DLD1 (cell line): ENCODE measurements at regions not wholly inside any gene's neighbourhood (a gene's known extent, or its start where the extent isn't known, plus 50 kb on each side); places are given as distances from the start of the nearest gene placed in this dataset.

ENCODE experiments used
- in situ Hi-C: cut with HindIII; loops from 2 replicates; pipeline ENCODE4 v1.10.0; 2017; ENCODE audit warnings: low sequenced_read_pairs

GRCh38 chr17:73753751-73754496, 109.7 kb upstream of the SDK2 start:
- in situ Hi-C loops = no loop called here

- in situ Hi-C loops = no loop called here
These were observed 110.7 kb upstream of the SDK2 start for GRCh38 chr17:73754886-73755400.

DNA sequence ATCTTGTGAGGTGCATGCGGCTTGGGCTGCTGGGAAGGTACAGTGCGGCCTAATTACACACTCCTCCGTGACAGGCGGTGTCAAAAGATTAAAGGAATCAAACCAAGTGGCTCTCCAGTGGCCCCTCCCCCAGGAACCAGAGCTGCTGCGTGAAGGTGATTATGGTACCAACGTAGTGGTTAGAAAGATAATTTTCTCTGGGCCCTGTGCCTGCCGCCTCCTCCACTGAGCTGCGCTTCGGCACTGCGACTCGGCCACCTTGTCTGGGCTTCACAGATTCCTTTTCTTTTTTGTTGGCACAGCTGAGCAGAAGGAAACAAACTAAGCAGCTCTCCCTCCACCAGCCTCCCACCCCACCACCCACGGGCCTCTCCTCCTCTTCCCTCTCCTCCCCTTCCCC, 113.2 kb upstream of the SDK2 start:
- in situ Hi-C loops = no loop called here

DNA sequence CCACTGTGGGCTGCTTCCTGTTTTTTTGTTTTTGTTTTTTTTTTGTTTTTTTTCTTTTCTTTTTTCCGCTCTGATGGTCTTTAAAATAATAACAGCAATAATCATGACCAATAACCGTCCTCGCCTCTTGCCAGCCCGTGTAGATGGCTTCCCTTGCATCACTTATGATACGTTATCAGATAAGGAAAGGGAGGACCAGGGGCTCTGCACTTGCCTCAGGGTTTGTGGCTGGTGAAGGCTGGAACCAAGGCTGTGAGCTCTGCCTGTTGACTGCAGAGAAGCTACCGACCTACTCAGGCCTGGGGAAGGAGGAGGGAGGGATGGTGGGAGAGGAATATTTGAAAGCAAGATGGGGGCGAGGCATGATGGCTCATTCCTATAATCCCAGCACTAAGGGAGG, 114.0 kb upstream of the SDK2 start:
- in situ Hi-C loops = no loop called here

- in situ Hi-C loops = no loop called here
These were observed 115.1 kb upstream of the SDK2 start for GRCh38 chr17:73759324-73759723.

DNA sequence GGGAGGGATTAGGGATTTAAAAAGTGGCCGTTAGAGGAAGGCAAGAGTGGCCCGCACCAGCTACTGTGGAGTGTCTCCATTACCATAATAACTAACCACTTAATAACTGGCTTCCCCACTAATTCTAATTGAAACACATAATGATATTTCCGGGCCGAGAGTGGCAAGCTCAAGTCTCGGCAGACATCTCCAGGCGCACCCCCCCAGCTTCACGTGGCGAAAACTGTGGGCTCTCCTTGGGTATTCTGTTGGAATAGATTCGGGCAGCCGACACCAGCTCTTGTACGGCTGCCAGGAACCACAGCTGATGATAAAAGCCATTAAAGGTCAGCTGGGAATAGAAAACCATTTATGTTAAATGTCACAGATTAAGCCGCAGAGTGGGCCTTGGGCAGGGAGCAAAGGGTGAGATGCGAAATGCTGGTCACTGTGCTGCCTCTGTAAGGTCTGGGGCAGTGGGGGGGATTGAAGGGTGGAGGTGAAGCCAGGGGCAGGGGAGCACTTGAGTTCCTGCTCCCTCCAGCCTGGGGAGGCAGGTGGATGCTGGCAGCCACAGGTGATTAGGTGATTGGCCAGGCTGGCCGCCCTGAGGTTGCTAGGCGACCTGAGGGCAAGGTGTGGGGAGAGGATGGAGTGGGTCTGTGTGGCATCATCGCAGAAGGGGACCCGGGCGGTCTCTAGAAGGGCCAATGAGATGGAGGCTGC, 115.6 kb upstream of the SDK2 start:
- in situ Hi-C loops = no loop called here

GRCh38 chr17:73760439-73760758, 116.2 kb upstream of the SDK2 start:
- in situ Hi-C loops = no loop called here

DNA sequence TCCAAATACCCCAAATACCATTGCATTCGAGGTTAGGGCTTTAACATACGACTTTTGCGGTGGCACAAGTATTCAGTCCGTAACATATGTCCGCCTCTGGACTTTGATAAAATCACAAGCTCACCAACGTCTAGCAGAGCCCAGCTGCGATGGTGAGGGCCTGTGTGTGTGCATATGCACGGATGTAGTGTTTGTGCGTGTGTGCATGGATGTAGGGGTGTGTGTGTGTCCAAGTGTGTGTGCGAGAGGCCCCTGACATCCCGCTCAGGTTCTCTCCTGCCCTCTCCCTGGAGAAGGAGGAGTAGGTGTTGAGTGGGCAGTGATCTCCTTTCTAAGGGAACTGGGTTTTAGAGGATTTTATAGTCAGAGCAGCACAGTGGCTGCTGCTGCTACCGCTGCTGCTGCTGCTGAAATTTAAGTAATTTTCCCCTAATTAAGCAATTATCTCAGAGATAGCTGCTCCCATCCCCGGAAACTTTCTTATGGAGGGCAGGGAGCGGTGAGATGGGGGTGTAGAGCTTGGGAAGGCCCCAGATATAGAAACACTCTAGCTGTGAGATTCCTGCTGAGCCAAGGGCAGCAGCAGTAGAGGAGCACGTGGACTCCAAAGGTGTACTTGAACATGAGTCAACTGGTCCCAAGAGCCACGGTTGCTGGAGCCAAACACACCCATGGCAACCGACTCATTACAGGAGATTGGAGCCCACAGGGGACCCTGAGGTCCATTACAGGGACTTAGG, 121.7 kb upstream of the SDK2 start:
- in situ Hi-C loops = no loop called here

GRCh38 chr17:73767696-73768095, 123.5 kb upstream of the SDK2 start:
- in situ Hi-C loops = no loop called here

- in situ Hi-C loops = no loop called here
These were observed 124.4 kb upstream of the SDK2 start for GRCh38 chr17:73768691-73769090.

GRCh38 chr17:73769479-73769878, 125.2 kb upstream of the SDK2 start:
- in situ Hi-C loops = no loop called here

DNA sequence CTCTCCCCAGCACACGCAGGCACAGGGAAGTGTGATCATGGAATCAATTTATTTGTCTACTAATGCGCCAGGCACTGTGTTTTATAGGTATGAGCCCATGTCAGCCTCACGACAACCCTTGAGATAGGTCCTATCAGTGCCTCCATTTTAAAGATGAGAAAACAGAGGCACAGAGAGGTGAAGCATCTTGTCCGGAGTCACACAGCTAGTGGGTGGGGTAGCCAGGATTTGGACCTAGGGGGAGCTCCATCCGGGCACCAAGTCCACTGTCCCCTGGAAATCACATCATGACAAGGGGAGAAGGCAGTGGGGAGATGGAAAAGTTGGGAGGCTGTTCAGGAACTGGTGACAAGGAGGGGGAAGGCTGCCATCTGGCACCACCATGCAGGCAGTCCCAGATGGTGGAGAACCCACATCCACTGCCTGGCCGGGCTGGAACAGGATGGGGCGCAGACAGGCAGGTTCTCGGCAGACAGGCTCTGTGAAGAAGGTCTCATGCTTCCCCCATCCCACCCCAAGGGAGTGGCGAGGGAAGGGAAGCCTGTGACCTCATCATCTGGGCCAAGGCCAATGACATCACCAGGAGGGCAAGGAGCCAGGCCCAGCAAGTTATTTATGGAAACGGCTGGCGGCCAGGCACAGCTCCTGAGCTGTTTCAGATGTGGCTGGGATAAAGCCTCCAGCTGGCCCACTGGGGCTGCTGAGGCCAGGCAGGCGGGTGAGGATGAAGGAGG, 126.0 kb upstream of the SDK2 start:
- in situ Hi-C loops = no loop called here

- in situ Hi-C loops = no loop called here
These were observed 126.6 kb upstream of the SDK2 start for GRCh38 chr17:73770849-73771229.

DNA sequence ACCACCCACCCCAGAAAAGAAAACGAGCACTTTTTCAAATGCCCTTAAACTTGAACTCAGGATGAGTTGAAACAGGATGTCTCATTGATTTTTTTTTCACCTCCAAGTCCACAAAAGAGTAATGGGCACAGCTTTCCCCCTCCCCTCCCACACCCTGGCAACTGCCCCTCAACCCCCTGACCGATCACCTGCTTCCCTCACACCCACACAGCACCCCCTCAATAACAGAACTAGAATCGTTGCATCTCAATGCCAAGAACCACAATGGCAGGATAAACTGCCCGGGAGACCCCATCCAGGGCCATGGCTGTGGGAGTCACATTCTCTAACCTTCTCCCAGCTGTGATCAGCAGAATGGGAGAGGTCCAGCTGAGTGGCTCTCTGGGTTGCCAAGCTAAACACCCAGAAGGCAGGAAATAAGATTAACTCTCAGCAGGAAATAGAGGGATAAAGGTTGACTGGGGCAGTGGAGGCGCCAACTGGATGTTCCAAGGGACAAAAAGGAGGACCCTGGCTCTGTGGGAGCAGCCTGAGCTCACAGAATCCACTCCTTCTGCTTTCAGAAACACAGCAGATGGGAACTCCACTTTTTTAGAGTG, 128.0 kb upstream of the SDK2 start:
- in situ Hi-C loops = no loop called here

DNA sequence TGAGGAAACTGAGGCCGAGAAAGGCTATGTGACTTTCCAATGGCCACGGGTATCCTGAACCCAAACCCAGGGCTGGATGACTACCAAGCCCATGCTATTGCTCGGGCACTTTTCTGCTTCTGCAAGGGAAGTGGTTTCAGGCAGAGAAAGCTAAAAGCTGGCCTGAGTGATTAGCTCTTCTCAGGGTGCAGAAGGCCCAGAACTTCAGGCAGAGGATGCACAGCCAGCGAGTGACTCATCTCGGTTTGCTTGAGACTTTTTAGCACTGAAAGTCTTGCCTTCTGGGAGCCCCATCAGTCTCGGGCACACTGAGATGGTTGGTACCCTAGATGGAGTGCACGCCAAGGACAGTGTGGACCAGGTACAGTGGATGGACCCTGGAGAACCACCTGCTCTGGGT, 129.5 kb upstream of the SDK2 start:
- in situ Hi-C loops = no loop called here

DNA sequence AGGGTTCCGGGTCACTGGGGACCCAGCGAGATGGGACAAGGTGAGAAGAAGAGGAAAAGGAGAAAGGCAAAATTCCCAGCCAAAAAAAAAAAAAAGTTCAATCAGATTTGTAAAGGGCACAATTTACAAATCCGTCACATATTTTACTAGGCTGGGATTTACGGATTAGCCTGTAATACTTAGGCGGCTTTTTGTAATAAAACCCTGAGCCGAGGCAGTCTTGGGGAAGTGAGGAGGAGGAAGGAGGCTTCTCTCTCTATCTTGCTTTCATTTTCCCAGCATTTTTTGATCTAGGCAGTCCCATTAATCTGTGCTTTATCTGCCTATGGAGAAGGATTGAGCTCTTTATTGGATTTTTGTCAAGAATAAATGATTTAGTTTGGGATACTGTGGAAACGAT, 130.6 kb upstream of the SDK2 start:
- in situ Hi-C loops = no loop called here

- in situ Hi-C loops = no loop called here
These were observed 132.3 kb upstream of the SDK2 start for GRCh38 chr17:73776351-73777130.

DNA sequence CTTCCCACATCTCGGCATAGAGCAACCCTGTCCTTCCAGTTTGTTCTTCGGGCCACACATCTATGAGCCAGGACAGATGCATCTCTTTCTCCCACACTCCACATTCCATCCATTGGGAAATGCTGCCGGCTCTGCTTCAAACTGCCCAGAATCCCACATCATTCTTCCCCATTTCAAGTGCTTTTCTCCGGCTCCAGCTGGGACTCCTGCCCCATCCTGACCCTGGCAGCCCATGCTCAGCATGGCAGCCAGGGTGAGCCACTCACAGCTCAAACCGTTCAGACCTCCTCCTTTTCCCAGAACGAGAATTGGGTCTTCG, 132.8 kb upstream of the SDK2 start:
- in situ Hi-C loops = no loop called here

DNA sequence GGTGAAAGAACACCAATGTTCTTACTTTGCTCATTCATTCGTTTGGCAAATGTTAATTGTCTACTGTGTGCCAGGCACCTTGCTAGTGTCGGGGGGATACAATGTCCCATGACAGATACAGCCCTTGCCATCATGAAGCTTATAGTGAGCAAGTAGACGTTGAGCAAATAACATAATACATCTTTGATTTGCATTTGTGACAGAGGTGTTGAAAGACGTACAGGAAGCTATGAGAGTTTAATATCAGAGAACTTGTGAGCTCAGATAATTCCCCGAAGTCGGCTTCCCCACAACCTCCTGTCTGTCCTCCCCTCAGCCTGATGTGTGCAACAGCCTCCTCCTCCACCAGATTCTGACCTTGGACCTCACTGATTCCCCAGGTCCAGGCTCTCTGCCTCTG, 138.0 kb upstream of the SDK2 start:
- in situ Hi-C loops = no loop called here

DNA sequence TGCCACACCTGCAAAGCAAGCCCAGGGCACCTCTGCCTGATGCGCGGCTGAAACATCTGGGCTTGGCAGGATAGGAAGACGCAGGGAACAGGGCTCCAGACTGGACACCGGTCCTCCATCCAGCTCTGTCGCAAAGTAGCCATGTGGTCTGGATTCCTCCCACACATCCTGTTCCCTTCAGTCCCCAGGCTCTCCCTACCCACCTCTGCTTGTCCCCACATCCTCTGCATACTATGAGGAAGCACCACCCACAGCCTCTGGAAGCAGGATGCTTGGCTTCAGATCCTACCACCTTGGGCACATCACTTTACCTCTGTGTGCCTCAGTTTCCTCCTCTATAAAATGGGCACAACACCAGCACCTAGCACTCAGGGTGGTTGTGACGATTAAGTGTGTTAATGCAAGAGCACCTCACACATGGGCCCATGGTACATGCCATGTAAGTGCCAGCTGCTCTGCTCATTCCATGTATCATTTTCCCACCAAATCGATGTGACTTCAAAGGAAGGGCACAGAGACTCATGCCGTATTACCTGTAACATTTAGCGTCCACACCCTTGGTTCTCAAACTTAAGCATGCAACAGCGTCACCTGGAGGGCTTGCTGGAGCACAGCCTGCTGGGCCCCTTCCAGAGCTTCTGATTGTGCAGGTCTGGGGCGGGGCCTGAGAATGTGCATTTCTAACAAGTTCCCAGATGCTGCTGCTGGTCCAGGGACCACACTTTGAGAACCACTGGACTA, 138.6 kb upstream of the SDK2 start:
- in situ Hi-C loops = no loop called here
